ENCODE measurements at regions not wholly inside any gene's neighbourhood (a gene's known extent, or its start where the extent isn't known, plus 50 kb on each side); places are given as distances from the start of the nearest gene placed in this dataset.

- no peak for DNase-seq (ENCODE audit: low read depth)
Measured at GRCh38 chr5:50969151-50970031, 303.0 kb downstream of the PARP8 start.

DNA sequence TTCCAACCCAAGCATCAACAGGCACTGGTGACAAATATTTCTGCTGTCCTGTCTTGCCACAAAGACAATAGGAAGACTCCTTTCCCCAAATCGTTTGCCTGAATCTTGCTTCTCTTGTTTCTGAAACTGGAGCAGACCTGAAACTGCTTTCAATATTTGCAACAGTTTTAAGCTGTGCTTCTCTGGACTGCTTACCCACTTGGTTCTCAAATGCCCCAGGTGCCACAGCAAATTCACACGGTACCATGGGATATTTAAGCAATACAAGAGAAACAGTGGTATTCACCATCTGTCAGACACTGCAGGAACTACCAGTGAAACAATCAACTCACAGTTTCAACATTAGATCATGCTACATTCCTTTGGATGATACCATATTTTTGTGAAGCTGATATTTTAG is 309.4 kb downstream of the PARP8 start:
- DNase-seq (ENCODE audit: low read depth), result no peak
- H3K4me3 ChIP-seq (ENCODE audit: low read depth, low read length), result no peak overlapping the region
- no peak for TF ChIP-seq CTCF (conservative IDR thresholded peaks at IDR 0.05; ENCODE audit: low read depth, low read length)

More at GRCh38 chr5:50969151-50970031, 303.0 kb downstream of the PARP8 start:
- H3K4me3 ChIP-seq (ENCODE audit: low read depth, low read length), result no peak overlapping the region
- TF ChIP-seq CTCF (conservative IDR thresholded peaks at IDR 0.05; ENCODE audit: low read depth, low read length), result no peak

DNA sequence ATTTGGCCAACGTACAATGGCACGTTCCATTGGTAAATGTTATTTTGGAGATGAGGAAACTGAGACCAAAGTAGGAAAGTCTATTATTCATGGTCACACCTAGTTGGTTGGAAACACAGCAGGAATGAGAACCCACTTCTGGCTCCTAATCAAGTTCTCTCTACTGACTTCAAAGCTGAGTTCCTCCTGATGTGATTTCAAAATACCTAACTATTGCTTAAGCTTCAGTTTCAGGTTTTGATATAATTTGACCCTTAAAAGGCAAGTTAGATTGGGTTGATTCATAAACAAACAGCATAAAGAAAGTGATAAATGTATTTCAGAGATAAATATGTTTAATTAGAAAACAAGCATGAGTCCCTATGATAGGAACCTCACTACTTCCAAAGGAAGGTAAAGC is 312.5 kb downstream of the PARP8 start:
- no peak overlapping the region for H3K4me3 ChIP-seq (ENCODE audit: low read depth, low read length)
- TF ChIP-seq CTCF (conservative IDR thresholded peaks at IDR 0.05; ENCODE audit: low read depth, low read length), result no peak
- no peak for DNase-seq (ENCODE audit: low read depth)

DNA sequence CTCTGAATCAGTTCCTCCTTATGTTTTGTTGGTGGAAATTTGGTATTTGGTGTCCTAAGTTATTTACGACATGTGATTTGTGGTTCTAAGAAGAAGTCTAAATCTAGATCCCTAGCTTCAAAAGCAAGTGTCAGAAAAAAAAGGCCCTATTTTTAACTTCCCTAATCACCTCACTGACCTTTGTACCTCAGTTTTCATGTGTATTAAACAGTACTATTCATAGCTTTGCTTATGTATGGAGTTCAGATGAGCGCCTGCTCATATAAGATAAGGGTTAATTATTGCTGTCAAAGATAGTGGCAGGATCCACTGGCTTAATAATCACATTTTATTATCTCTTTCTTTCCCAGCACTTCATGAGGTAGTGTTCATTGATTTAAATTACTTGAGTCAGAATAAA is 318.2 kb downstream of the PARP8 start:
- DNase-seq (ENCODE audit: low read depth), result no peak
- no peak for TF ChIP-seq CTCF (conservative IDR thresholded peaks at IDR 0.05; ENCODE audit: low read depth, low read length)
- H3K4me3 ChIP-seq (ENCODE audit: low read depth, low read length), result no peak overlapping the region

- DNase-seq (ENCODE audit: low read depth), result no peak
- H3K4me3 ChIP-seq (ENCODE audit: low read depth, low read length), result no peak overlapping the region
- TF ChIP-seq CTCF (conservative IDR thresholded peaks at IDR 0.05; ENCODE audit: low read depth, low read length), result no peak
Measured at GRCh38 chr5:50990296-50990924, 324.0 kb downstream of the PARP8 start.

- TF ChIP-seq CTCF (conservative IDR thresholded peaks at IDR 0.05; ENCODE audit: low read depth, low read length), result no peak
- H3K4me3 ChIP-seq (ENCODE audit: low read depth, low read length), result no peak overlapping the region
- DNase-seq (ENCODE audit: low read depth), result no peak
Measured at GRCh38 chr5:50995285-50995942, 329.0 kb downstream of the PARP8 start.
